Stimulated activated CD4-positive, alpha-beta T cell treated with anti-CD3 and anti-CD28 coated beads, Interleukin-15, amount 100 ng/mL, for 48 hours (primary cell): ENCODE measurements at regions not wholly inside any gene's neighbourhood (a gene's known extent, or its start where the extent isn't known, plus 50 kb on each side); places are given as distances from the start of the nearest gene placed in this dataset.
"Not testable (repeated sequence)": the region's sequence is repeated elsewhere in the genome, so short reads cannot be mapped to it uniquely, and the experiment has no call there.

Experiments used
- DNase-seq, 2 donors: peaks; one replicate each; pipeline ENCODE4 v3.0.0-alpha.2; 2020; ENCODE audit warnings: low read depth in 2 of 2

DNA sequence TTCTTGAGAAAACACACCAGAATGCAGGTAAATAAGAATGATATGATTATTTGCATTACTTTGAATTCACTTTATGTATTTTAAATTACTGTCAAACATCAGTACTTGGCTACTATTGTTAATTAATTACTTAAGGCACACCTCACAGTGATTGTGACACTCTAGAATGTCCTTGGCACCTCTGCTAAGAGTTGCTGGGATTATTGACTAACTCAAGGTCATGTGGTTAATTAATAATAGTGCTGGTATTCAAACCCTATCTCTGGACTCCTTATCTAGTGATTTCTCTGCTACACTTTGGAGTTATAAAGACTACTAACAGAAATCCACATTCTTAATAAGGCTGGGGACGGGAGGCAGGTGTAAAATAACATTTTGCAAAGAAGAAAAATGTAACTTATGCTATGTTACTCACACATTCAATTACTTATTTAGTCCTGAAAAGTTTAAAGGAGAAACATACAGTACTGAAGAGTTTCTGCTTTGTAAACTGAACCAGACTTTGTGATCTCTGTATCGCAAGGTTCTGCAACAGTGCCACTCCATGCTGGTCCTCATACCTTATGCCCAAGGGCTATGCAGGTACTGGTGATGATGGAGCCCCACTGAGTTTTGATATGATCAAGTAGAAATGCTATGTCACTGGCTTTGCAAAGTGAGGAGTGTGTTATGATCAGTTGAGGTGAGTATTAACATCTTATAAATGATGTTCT, 242.7 kb downstream of the MID1IP1 start:
- DNase-seq, result no peak

GRCh38 chrX:39047174-39047573, 245.9 kb downstream of the MID1IP1 start:
- no peak for DNase-seq

DNA sequence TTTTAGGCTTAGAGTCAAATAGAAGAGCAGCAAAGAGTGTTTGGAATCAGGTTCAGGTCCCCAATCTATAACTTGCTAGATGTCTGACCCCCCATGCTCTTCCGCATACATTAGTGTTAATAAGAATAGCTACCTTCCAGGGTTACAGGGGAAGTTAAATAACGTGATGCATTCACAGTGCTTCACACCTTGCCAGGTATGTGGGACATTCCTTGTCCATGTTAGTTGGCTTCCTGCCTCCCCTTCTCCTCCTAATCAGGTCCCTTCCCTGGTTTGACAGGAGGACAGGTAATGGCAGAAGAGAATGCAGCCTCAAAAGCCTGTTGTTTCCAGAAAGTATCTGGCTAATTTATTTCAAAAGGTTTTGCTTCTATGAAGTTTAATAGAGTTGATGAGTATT, 248.7 kb downstream of the MID1IP1 start:
- no peak for DNase-seq

DNA sequence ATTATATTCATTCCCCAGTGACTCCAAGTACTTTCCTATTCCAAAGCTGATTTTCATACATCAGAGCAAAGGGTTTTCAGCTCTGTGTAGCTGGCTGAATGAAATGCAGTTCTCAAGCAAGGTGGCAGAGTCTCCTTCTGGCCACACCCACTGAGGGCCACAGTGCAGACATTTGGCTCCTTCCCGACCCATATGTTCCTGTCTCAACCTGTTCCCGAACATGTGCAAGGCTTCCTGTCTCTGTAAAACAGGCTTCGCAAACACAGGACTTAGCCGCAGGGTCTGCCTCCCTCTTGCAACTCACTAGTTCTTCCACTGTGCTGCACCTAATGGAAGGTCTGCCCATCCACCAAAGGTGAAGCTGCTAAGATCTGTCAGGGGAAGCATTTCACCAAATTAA, 249.2 kb downstream of the MID1IP1 start:
- no peak for DNase-seq

GRCh38 chrX:39052751-39053150, 251.5 kb downstream of the MID1IP1 start:
- DNase-seq, result no peak

GRCh38 chrX:39058724-39059123, 257.5 kb downstream of the MID1IP1 start:
- DNase-seq, result no peak

GRCh38 chrX:39059866-39060265, 258.6 kb downstream of the MID1IP1 start:
- no peak for DNase-seq

- DNase-seq, result no peak
These were observed 261.8 kb downstream of the MID1IP1 start for GRCh38 chrX:39063037-39063436.

- no peak for DNase-seq
These were observed 262.4 kb downstream of the MID1IP1 start for GRCh38 chrX:39063702-39064101.

DNA sequence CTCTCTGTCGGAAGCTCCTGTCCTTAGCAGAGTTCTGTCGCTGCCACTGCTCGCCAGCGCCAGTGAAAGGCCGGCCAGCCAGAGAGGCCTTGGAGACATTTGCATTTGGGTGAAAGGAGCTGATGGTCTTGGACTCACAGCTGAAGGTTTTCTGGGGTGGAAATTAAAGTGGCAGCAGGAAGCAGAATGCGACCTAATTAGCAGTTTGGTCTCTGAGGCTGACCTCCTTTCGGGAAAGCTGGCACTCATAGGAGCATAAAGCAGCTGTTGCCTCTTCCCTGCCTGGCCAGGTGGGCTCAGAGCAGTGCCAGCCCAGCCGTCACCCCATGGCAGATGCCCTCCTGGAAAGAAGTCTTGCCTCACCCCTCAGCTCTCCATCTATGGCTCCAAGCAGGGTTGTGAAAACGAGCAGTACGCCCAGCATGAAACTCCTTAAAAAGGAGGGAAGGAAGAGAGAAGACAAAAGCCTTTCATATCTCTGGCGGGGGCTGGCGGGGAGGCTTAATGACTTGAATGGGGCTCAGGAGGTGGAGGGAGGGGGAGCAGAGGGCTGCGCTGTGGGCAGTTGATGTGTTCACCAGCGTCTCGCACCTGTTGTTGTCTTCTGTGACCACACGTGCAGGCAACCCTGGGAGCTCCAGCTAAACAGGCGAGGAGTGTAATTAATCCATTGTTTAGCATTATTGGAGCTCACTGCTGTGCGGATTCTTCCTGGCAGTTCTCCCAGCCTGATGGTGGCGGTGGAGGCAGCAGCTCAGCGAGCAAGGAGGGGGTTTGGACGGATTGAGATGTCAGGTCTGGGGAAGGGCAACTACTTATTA, 264.0 kb downstream of the MID1IP1 start:
- DNase-seq, result no peak

DNA sequence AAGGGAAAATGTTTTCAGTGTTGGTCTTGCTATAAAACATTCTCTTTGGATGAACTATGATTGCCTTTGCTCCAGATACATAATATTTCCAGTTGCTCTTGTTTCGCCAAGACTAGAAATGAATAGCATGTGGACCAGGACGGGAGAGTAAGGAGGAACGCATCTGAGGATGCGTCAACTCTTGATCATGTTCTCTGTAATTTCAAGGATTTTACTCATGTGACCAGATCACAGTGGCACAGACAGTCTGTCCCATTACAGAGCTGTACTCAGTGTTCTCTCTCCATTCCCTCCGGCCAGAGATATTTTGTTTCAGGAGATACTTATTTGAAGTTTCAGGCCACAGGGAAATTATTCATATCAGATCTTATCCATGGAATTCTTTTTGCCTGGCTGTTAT, 266.6 kb downstream of the MID1IP1 start:
- no peak for DNase-seq

- DNase-seq, result not testable (repeated sequence)
These were observed 267.4 kb downstream of the MID1IP1 start for GRCh38 chrX:39068634-39069033.

DNA sequence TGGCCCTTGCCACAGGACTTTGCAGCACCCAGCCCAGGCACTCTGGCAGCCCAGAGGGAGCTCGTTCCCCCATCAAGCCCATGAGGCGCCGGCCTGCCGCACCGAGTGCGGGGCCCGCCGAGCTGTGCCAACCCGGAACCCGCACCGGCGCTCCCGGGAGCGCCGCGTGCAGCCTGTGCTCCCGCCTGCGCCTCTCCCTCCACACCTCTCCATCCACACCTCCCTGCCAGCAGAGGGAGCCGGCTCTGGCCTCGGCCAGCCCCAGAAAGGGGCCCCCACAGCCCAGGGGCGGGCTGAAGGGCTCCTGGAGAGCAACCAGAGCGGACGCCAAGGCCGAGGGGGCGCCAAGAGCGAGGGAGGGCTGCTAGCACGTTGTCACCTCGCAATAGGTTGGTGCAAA, 268.8 kb downstream of the MID1IP1 start:
- no peak for DNase-seq

DNA sequence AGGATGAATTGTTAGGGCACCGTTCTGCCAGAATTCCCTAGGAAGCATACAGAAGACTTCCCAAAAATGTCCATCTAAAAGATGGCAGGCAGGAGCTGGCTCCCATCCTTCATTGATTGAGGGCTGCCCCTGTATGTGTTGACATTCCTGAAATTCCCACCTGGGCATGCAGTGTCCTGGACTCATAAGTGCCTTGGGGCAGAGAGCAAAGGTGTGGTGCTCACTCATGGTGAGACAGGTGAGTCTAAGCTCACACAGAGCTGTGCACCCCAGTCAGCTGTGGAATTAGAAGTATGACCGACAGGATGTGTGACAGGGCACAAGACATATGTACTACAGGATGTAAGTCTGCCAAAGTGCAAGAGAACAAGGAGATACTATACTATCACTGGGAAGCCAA, 271.9 kb downstream of the MID1IP1 start:
- DNase-seq, result no peak

- no peak for DNase-seq
These were observed 295.3 kb downstream of the MID1IP1 start for GRCh38 chrX:39096599-39096998.

GRCh38 chrX:39104745-39105144, 303.5 kb downstream of the MID1IP1 start:
- no peak for DNase-seq

GRCh38 chrX:39112143-39112542, 310.9 kb downstream of the MID1IP1 start:
- no peak for DNase-seq

DNA sequence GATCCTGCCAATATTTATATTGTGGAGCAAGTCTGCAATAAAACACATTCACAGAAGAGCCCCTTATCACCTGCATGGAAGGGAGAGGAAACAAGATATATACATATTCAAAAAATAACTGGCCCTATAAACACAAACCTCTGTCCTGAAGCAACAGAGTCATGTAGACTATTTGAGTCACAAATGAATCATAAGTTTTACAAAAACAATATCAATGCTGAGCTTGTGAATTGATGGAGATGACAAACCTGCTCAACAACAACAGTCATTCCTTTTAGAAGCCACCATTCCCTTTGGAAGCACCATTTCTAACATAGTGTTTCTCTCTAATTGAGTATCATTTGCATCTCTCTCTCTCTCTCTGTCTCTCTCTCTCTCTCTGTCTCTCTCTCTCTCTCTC, 313.9 kb downstream of the MID1IP1 start:
- no peak for DNase-seq

- DNase-seq, result no peak
These were observed 315.8 kb downstream of the MID1IP1 start for GRCh38 chrX:39117101-39117500.

DNA sequence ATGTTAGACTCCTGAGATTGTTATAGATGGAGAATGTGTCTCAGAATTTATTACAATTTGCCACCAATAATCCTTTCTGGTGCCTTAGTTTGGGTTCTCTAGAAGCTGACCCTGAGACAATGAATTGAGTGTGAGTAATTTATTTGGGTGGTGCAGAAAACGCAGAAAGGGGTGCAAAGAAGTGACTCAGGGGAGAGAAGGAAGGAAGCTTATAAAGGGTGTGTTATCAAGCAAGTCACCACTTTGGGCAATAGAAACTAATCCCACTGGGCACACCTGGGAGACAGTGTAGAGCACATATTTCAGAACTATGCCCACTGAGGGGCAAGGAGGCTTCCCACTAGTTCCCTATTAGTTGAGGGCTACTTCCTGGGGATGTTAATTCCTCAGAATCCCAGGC, 320.6 kb downstream of the MID1IP1 start:
- no peak for DNase-seq

GRCh38 chrX:39125834-39126233, 324.6 kb downstream of the MID1IP1 start:
- no peak for DNase-seq

DNA sequence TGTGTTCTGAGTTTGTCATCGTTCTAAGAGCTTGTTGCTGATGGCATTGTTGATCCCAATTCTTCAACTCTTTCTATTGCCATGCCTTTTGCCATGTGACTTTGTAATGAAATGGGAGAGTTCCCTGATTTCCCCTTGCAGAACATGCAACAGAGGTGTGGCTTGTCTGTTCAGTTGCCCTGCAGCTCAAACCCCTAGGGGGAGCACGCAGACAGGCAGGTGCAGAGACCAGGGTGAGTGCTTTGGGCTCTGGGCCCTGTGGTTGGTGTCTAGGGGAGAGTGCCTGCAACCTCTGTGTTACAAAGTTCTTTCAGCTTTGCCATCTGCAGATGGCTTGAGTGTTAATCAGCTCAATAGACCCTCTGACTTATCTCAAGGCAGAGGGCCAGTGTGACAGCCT, 332.7 kb downstream of the MID1IP1 start:
- no peak for DNase-seq

- no peak for DNase-seq
These were observed 336.2 kb downstream of the MID1IP1 start for GRCh38 chrX:39137363-39137954.
